GM12878 (cell line): ENCODE measurements at regions not wholly inside any gene's neighbourhood (a gene's known extent, or its start where the extent isn't known, plus 50 kb on each side); places are given as distances from the start of the nearest gene placed in this dataset.

Source experiments
- ATAC-seq: fragments of 200-7000 bp; cut with Tn5 transposase; 3 replicates; pipeline ENCODE4 v1.9.1; 2020; ENCODE audit warnings: mild to moderate bottlenecking, moderate library complexity
- BruUV-seq: library from RNA; stranded (reverse); fragments of 400-500 nt; replicated peaks from 2 replicates; lab custom pipeline; 2021; lab: Mats Ljungman, UMichigan
- CTCF ChIA-PET: fragments of 300-600 bp; sonication (Branson Sonifier 250); formaldehyde crosslinking; extraction: SDS; loops from one replicate; lab custom pipeline; 2021; ENCODE audit warnings: inconsistent platforms; lab: Yijun Ruan, JAX
- POLR2A ChIA-PET: fragments of 350-600 bp; formaldehyde crosslinking; extraction: SDS; loops from one replicate; lab custom pipeline; 2021; ENCODE audit warnings: inconsistent platforms; lab: Charles Lee
- RAD21 ChIA-PET: fragments of 300-600 bp; sonication (Branson Sonifier 250); formaldehyde crosslinking; loops from one replicate; lab custom pipeline; 2023; ENCODE audit warnings: antibody characterized with exemption; ENCODE audit not compliant: unreplicated experiment; lab: Charles Lee
- SMC1A ChIA-PET: fragments of 300-600 bp; sonication (Branson Sonifier 250); formaldehyde crosslinking; loops from one replicate; lab custom pipeline; 2023; ENCODE audit not compliant: unreplicated experiment, uncharacterized antibody; lab: Charles Lee
- DNase-seq: peaks from one replicate; pipeline ENCODE4 v3.0.0-alpha.2; 2011; ENCODE audit warnings: low read depth, low spot score
- FAIRE-seq: peaks from 3 replicates; lab custom pipeline; 2011; peaks lifted over from hg19 to GRCh38; lab: Jason Lieb, UNC
- H2AFZ ChIP-seq: 2 replicates; pipeline ENCODE4 v1.6.0; 2011; ENCODE audit warnings: low read depth, low read length, control low read depth; ENCODE audit not compliant: control insufficient read depth
- H3K27ac ChIP-seq: 2 replicates; pipeline ENCODE4 v1.5.1; 2011; ENCODE audit warnings: control low read depth; ENCODE audit not compliant: control insufficient read depth, insufficient read depth
- H3K27me3 ChIP-seq, 2 experiments: replicated peaks in 1 of 2; 2 replicates each; pipeline versions ENCODE4 v1.6.0 to v1.6.1; 2011; ENCODE audit warnings: low read length in 1 of 2; ENCODE audit not compliant: control insufficient read depth in 2 of 2, insufficient read depth in 2 of 2
- H3K36me3 ChIP-seq, 2 experiments: 2 replicates each; pipeline ENCODE4 v1.5.1; 2011; ENCODE audit warnings: low read length in 1 of 2; ENCODE audit not compliant: control insufficient read depth in 2 of 2, insufficient read depth in 2 of 2
- H3K4me1 ChIP-seq: 2 replicates; pipeline ENCODE4 v1.6.1; 2011; ENCODE audit warnings: mild to moderate bottlenecking, low read length, moderate library complexity, mixed read lengths; ENCODE audit not compliant: control insufficient read depth, insufficient read depth
- H3K4me2 ChIP-seq: 2 replicates; pipeline ENCODE4 v1.6.0; 2011; ENCODE audit warnings: control low read depth; ENCODE audit not compliant: control insufficient read depth, insufficient read depth
- H3K4me3 ChIP-seq: fragments of 200-600 bp; sonication (generic); 2 replicates; pipeline ENCODE4 v1.5.1; 2016
- H3K79me2 ChIP-seq: 2 replicates; pipeline ENCODE4 v1.6.0; 2011; ENCODE audit warnings: low read length; ENCODE audit not compliant: control insufficient read depth, insufficient read depth
- H3K9ac ChIP-seq: 2 replicates; pipeline ENCODE4 v1.8.0; 2011; ENCODE audit warnings: low read length, control low read depth, mixed read lengths; ENCODE audit not compliant: control insufficient read depth, insufficient read depth
- H3K9me3 ChIP-seq: replicated peaks from 3 replicates; pipeline ENCODE4 v1.5.1; 2011; ENCODE audit warnings: mild to moderate bottlenecking, low read length; ENCODE audit not compliant: control insufficient read depth, insufficient read depth
- H4K20me1 ChIP-seq: 2 replicates; pipeline ENCODE4 v1.6.0; 2011; ENCODE audit not compliant: control insufficient read depth, insufficient read depth
- NFYA ChIP-seq: IDR thresholded peaks from 2 replicates; pipeline ENCODE4 v1.6.1; 2011; ENCODE audit warnings: low read depth, mild to moderate bottlenecking, low read length, improper control_type of control experiment, borderline replicate concordance
- POLR2A ChIP-seq: IDR thresholded peaks from 2 replicates; pipeline ENCODE4 v1.6.1; 2011; ENCODE audit warnings: low read depth, mild to moderate bottlenecking, low read length
- POLR2AphosphoS2 ChIP-seq: IDR thresholded peaks from 2 replicates; pipeline ENCODE4 v1.6.1; 2011; ENCODE audit warnings: low read depth, mild to moderate bottlenecking, low read length, improper control_type of control experiment, moderate library complexity
- RAD21 ChIP-seq: IDR thresholded peaks from 2 replicates; pipeline ENCODE4 v1.6.1; 2011; ENCODE audit warnings: mild to moderate bottlenecking, low read depth, low read length, moderate library complexity; ENCODE audit not compliant: insufficient read depth
- RELA ChIP-seq: fragments of 450-650 bp; IDR thresholded peaks from 2 replicates; pipeline ENCODE4 v1.8.0; 2014; ENCODE audit warnings: borderline replicate concordance; ENCODE audit not compliant: partially characterized antibody
- WRNIP1 ChIP-seq: IDR thresholded peaks from 2 replicates; pipeline ENCODE4 v1.6.1; 2011; ENCODE audit warnings: low read depth, low read length, improper control_type of control experiment, borderline replicate concordance
- ZNF274 ChIP-seq: IDR thresholded peaks from one replicate; pipeline ENCODE4 v1.8.0; 2011; ENCODE audit not compliant: insufficient read length, insufficient read depth
- ZZZ3 ChIP-seq: IDR thresholded peaks from 2 replicates; pipeline ENCODE4 v1.6.1; 2011; ENCODE audit warnings: low read depth; ENCODE audit not compliant: control insufficient read depth, insufficient read length
- WGBS: methylation state at CpG from one replicate; pipeline ENCODE4 v1.1.6; 2016; ENCODE audit warnings: low lambda C conversion rate; ENCODE audit not compliant: insufficient replicate concordance, insufficient coverage; ENCODE audit errors: missing lambda C conversion rate; 5-methylcytosine and 5-hydroxymethylcytosine counted together
- in situ Hi-C: fragments of 300-500 bp; cut with MboI; formaldehyde crosslinking; loops from 9 replicates; pipeline ENCODE4 v1.14.3; 2018; ENCODE audit warnings: mixed read lengths
- intact Hi-C: fragments of 100-400 bp; cut with micrococcal nuclease; formaldehyde crosslinking; loops from one replicate; pipeline ENCODE4 v1.14.2; 2022; ENCODE audit not compliant: unreplicated experiment
- TF ChIP-seq, protein P1 (sequence below): fragments of 450-650 bp; IDR thresholded peaks from 2 replicates; pipeline ENCODE4 v1.6.1; 2017; ENCODE audit warnings: antibody characterized with exemption, mild to moderate bottlenecking, moderate library complexity
- TF ChIP-seq, protein P2 (sequence below): fragments of 150-350 bp; IDR thresholded peaks from 2 replicates; pipeline ENCODE4 v1.6.1; 2014; ENCODE audit warnings: mild to moderate bottlenecking, low read depth, low read length
- TF ChIP-seq, protein P3 (sequence below): fragments of 450-650 bp; IDR thresholded peaks from 2 replicates; pipeline ENCODE4 v1.6.1; 2018; ENCODE audit warnings: borderline replicate concordance, mild to moderate bottlenecking; ENCODE audit not compliant: partially characterized antibody
- TF ChIP-seq, protein P4 (sequence below): fragments of 150-350 bp; IDR thresholded peaks from 2 replicates; pipeline ENCODE4 v1.6.1; 2016; ENCODE audit warnings: low read depth, low read length

DNA sequence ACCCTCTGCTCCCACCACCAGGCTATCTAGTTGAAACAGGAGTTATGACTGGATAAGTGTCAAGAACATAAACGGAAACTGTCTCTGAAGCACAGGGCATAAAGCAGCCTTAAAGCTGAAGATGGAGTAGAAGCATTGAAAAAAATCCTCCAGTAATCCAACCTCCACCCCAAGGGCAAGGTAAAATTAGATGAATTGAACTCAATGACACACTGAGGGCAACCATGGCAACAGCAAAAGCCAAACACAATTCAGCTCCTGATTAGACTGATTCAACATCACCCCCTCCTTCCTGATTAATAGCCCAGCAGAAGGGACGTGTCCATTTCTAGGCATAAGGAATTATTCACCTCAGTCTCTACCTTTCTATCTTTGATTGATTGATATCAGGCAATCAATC is 183.2 kb upstream of the MAP3K1 start (continued):
- TF ChIP-seq, protein P1, sequence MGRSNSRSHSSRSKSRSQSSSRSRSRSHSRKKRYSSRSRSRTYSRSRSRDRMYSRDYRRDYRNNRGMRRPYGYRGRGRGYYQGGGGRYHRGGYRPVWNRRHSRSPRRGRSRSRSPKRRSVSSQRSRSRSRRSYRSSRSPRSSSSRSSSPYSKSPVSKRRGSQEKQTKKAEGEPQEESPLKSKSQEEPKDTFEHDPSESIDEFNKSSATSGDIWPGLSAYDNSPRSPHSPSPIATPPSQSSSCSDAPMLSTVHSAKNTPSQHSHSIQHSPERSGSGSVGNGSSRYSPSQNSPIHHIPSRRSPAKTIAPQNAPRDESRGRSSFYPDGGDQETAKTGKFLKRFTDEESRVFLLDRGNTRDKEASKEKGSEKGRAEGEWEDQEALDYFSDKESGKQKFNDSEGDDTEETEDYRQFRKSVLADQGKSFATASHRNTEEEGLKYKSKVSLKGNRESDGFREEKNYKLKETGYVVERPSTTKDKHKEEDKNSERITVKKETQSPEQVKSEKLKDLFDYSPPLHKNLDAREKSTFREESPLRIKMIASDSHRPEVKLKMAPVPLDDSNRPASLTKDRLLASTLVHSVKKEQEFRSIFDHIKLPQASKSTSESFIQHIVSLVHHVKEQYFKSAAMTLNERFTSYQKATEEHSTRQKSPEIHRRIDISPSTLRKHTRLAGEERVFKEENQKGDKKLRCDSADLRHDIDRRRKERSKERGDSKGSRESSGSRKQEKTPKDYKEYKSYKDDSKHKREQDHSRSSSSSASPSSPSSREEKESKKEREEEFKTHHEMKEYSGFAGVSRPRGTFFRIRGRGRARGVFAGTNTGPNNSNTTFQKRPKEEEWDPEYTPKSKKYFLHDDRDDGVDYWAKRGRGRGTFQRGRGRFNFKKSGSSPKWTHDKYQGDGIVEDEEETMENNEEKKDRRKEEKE: no peak
- TF ChIP-seq POLR2AphosphoS2 (no peak), POLR2A (no peak), WRNIP1 (no peak), ZNF274 (no peak)
- TF ChIP-seq, protein P2, sequence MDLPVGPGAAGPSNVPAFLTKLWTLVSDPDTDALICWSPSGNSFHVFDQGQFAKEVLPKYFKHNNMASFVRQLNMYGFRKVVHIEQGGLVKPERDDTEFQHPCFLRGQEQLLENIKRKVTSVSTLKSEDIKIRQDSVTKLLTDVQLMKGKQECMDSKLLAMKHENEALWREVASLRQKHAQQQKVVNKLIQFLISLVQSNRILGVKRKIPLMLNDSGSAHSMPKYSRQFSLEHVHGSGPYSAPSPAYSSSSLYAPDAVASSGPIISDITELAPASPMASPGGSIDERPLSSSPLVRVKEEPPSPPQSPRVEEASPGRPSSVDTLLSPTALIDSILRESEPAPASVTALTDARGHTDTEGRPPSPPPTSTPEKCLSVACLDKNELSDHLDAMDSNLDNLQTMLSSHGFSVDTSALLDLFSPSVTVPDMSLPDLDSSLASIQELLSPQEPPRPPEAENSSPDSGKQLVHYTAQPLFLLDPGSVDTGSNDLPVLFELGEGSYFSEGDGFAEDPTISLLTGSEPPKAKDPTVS: no peak

DNA sequence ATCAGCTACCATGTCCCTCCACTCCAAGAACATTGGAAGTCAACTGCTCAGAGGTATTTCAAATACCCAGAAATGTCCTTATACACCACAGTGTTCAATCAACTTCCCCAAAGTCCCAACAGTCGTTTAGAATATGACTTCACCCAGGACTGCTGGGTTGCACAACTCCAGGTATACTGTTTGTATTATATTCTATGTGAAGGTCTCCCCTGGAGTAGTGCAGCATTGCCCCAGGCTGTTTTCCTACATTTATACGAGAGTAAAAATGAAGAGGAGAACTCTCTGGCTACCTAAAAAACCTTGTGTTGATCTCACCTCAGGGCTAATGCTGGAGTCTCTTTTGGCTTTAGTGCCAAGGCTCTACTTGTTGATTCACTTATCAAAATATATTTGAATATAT is 183.6 kb upstream of the MAP3K1 start:
- FAIRE-seq: no peak
- in situ Hi-C loops: no loop called here
- no peak for TF ChIP-seq RAD21
- TF ChIP-seq ZZZ3: no peak
- no peak for TF ChIP-seq NFYA
- TF ChIP-seq, protein P3, sequence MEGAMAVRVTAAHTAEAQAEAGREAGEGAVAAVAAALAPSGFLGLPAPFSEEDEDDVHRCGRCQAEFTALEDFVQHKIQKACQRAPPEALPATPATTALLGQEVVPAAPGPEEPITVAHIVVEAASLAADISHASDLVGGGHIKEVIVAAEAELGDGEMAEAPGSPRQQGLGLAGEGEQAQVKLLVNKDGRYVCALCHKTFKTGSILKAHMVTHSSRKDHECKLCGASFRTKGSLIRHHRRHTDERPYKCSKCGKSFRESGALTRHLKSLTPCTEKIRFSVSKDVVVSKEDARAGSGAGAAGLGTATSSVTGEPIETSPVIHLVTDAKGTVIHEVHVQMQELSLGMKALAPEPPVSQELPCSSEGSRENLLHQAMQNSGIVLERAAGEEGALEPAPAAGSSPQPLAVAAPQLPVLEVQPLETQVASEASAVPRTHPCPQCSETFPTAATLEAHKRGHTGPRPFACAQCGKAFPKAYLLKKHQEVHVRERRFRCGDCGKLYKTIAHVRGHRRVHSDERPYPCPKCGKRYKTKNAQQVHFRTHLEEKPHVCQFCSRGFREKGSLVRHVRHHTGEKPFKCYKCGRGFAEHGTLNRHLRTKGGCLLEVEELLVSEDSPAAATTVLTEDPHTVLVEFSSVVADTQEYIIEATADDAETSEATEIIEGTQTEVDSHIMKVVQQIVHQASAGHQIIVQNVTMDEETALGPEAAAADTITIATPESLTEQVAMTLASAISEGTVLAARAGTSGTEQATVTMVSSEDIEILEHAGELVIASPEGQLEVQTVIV: no peak
- TF ChIP-seq RELA: no peak
- TF ChIP-seq, protein P4, sequence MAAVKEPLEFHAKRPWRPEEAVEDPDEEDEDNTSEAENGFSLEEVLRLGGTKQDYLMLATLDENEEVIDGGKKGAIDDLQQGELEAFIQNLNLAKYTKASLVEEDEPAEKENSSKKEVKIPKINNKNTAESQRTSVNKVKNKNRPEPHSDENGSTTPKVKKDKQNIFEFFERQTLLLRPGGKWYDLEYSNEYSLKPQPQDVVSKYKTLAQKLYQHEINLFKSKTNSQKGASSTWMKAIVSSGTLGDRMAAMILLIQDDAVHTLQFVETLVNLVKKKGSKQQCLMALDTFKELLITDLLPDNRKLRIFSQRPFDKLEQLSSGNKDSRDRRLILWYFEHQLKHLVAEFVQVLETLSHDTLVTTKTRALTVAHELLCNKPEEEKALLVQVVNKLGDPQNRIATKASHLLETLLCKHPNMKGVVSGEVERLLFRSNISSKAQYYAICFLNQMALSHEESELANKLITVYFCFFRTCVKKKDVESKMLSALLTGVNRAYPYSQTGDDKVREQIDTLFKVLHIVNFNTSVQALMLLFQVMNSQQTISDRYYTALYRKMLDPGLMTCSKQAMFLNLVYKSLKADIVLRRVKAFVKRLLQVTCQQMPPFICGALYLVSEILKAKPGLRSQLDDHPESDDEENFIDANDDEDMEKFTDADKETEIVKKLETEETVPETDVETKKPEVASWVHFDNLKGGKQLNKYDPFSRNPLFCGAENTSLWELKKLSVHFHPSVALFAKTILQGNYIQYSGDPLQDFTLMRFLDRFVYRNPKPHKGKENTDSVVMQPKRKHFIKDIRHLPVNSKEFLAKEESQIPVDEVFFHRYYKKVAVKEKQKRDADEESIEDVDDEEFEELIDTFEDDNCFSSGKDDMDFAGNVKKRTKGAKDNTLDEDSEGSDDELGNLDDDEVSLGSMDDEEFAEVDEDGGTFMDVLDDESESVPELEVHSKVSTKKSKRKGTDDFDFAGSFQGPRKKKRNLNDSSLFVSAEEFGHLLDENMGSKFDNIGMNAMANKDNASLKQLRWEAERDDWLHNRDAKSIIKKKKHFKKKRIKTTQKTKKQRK: no peak
- H2AFZ ChIP-seq: no peak overlapping the region
- H3K9me3 ChIP-seq: no peaks in the 10 kb centered on the region; the same call in 2 of the 3 replicates
- H3K27me3 ChIP-seq: no peaks in the 10 kb centered on the region
- RAD21 ChIA-PET: no interaction called here
- intact Hi-C loops: no loop called here
- WGBS: 4% methylated on average over 2 of the region's 2 CpGs
- no peaks in the 10 kb centered on the region for H4K20me1 ChIP-seq
- no peaks in the 10 kb centered on the region for H3K36me3 ChIP-seq
- DNase-seq: no peak
- SMC1A ChIA-PET: no interaction called here
- CTCF ChIA-PET: interaction anchor here (0.6 kb wide), 1 partner anchor 196 kb away, joined by 3 read pairs; no protein-coding TSS in a partner anchor
- no peaks in the 10 kb centered on the region for H3K79me2 ChIP-seq
- ATAC-seq: no peak
- H3K9ac ChIP-seq: no peak overlapping the region
- H3K4me1 ChIP-seq: no peaks in the 10 kb centered on the region
- H3K4me2 ChIP-seq: no peak overlapping the region
- POLR2A ChIA-PET: no interaction called here
- no peak overlapping the region for H3K4me3 ChIP-seq
- no TSS peak for BruUV-seq
- no peak overlapping the region for H3K27ac ChIP-seq
